ENCODE measurements at regions not wholly inside any gene's neighbourhood (a gene's known extent, or its start where the extent isn't known, plus 50 kb on each side); places are given as distances from the start of the nearest gene placed in this dataset.

DNA sequence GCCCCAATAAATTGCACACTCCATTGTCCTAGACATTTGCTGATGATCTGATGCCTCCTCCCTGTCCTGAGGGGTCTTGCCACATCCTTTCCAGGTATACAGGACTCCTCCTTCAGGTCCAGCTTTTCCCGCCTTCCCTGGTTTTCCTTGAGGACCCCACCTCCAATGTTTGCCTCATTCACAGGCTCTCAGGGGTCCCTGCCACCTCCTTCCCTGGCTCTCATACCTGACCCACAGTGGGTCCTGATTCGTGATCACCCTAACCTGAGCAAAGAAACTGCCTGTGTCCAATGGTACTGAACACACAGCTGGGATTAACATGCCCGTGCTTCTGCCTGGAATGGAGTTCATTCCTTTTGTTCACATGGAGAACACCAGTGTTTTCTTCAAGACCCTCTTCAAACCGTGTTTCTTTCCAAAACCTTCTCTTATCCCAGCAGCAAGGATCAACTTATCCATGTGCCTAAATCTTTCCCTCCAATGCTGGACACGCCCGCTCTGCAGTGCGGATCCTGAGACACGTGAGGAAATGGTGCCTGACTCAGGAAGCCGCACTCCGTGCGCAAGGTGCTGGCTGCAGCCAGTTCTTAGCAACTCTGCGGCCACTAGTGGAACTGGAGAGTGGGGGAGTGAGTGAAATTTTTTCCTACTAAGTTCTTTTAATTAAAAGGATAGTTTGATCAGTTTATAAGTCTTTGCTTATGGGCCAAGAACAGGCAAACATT is 354.6 kb upstream of the SHH start:
- Histone ChIP-seq H4K91ac (ENCODE audit: low read length) (no peak overlapping the region), H3K79me1 (replicated peaks; ENCODE audit: low read length, poor library complexity, severe bottlenecking) (no peaks in the 10 kb centered on the region), H3K9me3 (ENCODE audit: control insufficient read depth, low read length) (no peaks in the 10 kb centered on the region), H2AFZ (ENCODE audit: low read depth, low read length) (no peak overlapping the region), H3K14ac (ENCODE audit: low read length in 2 of 2) (no peak overlapping the region), H4K8ac (ENCODE audit: low read length) (no peak overlapping the region), H3K4me2 (ENCODE audit: low read length, poor library complexity, severe bottlenecking) (no peak overlapping the region), H2BK120ac (ENCODE audit: low read depth, low read length) (no peak overlapping the region), H3K36me3 (ENCODE audit: control insufficient read depth in 1 of 2, insufficient read depth in 2 of 2, low read depth in 1 of 2, low read length in 2 of 2) (no peaks in the 10 kb centered on the region), H2BK15ac (ENCODE audit: low read depth, poor library complexity, severe bottlenecking) (no peak overlapping the region), H3K27me3 (ENCODE audit: control insufficient read depth in 1 of 2, insufficient read depth in 1 of 2, low read length in 2 of 2) (peaks cover 0 to 14% of the 10 kb centered on the region in 2 experiments), H2BK12ac (ENCODE audit: low read length in 2 of 2) (no peak overlapping the region), H2AK5ac (ENCODE audit: low read length, severe bottlenecking) (no peak overlapping the region), H3K18ac (ENCODE audit: low read depth in 1 of 2, low read length in 2 of 2) (no peak overlapping the region), H3K4ac (ENCODE audit: low read depth in 1 of 2, low read length in 2 of 2) (no peak overlapping the region), H3K23ac (ENCODE audit: low read length in 2 of 2) (no peak overlapping the region), H3K4me1 (ENCODE audit: control insufficient read depth, insufficient read depth, low read depth, low read length) (peaks cover 6% of the 10 kb centered on the region), H3K9ac (ENCODE audit: low read length) (no peak overlapping the region), H2BK5ac (ENCODE audit: low read depth, low read length, poor library complexity, severe bottlenecking) (no peak overlapping the region), H3K27ac (ENCODE audit: low read length, poor library complexity, severe bottlenecking) (no peak overlapping the region), H3K4me3 (ENCODE audit: insufficient read depth in 1 of 2, low read depth in 1 of 2, low read length in 2 of 2) (no peak overlapping the region)
- no peak for DNase-seq
- 75% methylated on average over 12 of the region's 12 CpGs for WGBS

DNA sequence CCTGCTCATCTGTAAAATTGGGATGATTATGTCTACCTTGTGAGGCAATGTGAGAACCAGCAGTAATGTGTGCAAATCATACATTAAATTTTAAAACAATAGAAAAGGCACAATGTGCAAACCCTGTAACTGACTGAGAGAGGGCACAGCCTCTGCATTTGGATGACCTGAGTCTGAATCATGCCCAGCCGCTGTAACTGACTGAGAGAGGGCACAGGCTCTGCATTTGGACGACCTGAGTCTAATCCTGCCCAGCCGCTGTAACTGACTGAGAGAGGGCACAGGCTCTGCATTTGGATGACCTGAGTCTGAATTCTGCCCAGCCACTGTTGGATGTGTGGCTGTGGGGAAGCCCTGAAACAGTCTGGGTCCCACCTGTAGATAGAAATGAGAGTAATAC is 351.5 kb upstream of the SHH start:
- Histone ChIP-seq H3K27ac (ENCODE audit: low read length, poor library complexity, severe bottlenecking) (no peak overlapping the region), H4K91ac (ENCODE audit: low read length) (no peak overlapping the region), H2BK15ac (ENCODE audit: low read depth, poor library complexity, severe bottlenecking) (no peak overlapping the region), H3K9me3 (ENCODE audit: control insufficient read depth, low read length) (no peaks in the 10 kb centered on the region), H3K4me3 (ENCODE audit: insufficient read depth in 1 of 2, low read depth in 1 of 2, low read length in 2 of 2) (no peak overlapping the region), H3K4me1 (ENCODE audit: control insufficient read depth, insufficient read depth, low read depth, low read length) (peaks cover 2% of the 10 kb centered on the region), H3K9ac (ENCODE audit: low read length) (no peak overlapping the region), H2BK120ac (ENCODE audit: low read depth, low read length) (no peak overlapping the region), H3K14ac (ENCODE audit: low read length in 2 of 2) (no peak overlapping the region), H2BK5ac (ENCODE audit: low read depth, low read length, poor library complexity, severe bottlenecking) (no peak overlapping the region), H3K36me3 (ENCODE audit: control insufficient read depth in 1 of 2, insufficient read depth in 2 of 2, low read depth in 1 of 2, low read length in 2 of 2) (no peaks in the 10 kb centered on the region), H3K4ac (ENCODE audit: low read depth in 1 of 2, low read length in 2 of 2) (no peak overlapping the region), H2AFZ (ENCODE audit: low read depth, low read length) (no peak overlapping the region), H4K8ac (ENCODE audit: low read length) (no peak overlapping the region), H3K18ac (ENCODE audit: low read depth in 1 of 2, low read length in 2 of 2) (no peak overlapping the region), H2AK5ac (ENCODE audit: low read length, severe bottlenecking) (no peak overlapping the region), H3K27me3 (ENCODE audit: control insufficient read depth in 1 of 2, insufficient read depth in 1 of 2, low read length in 2 of 2) (peaks cover 0 to 14% of the 10 kb centered on the region in 2 experiments), H2BK12ac (ENCODE audit: low read length in 2 of 2) (no peak overlapping the region), H3K4me2 (ENCODE audit: low read length, poor library complexity, severe bottlenecking) (no peak overlapping the region), H3K23ac (ENCODE audit: low read length in 2 of 2) (no peak overlapping the region), H3K79me1 (replicated peaks; ENCODE audit: low read length, poor library complexity, severe bottlenecking) (no peaks in the 10 kb centered on the region)
- no peak for DNase-seq
- WGBS = 62% methylated on average over 3 of the region's 3 CpGs

DNA sequence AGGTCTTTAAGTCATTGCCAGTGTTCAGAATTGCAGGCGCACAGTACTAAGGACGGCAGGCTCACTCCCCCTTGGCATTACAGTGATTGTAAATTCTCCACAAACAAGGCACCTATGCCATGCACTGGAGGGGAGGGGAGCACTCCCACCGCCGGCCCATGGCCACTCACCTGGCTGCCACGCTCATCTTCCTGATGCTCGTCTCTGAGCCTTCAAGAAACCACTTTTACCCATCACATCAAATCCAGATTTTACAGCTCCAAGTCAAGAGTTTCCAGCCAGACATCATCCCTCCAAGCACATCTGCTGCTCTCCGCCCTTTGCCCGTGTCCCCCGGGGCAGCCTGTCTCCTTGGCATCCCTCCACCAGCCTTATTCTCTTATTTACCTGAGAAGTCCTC is 350.2 kb upstream of the SHH start:
- no peak overlapping the region for H3K27ac ChIP-seq (ENCODE audit: low read length, poor library complexity, severe bottlenecking)
- no peak overlapping the region for H3K9ac ChIP-seq (ENCODE audit: low read length)
- no peak overlapping the region for H2AFZ ChIP-seq (ENCODE audit: low read depth, low read length)
- no peak overlapping the region for H2BK12ac ChIP-seq (ENCODE audit: low read length in 2 of 2)
- H3K27me3 ChIP-seq (ENCODE audit: control insufficient read depth in 1 of 2, insufficient read depth in 1 of 2, low read length in 2 of 2) = peaks cover 0 to 14% of the 10 kb centered on the region in 2 experiments
- no peak overlapping the region for H3K14ac ChIP-seq (ENCODE audit: low read length in 2 of 2)
- H3K23ac ChIP-seq (ENCODE audit: low read length in 2 of 2) = no peak overlapping the region
- H3K79me1 ChIP-seq (replicated peaks; ENCODE audit: low read length, poor library complexity, severe bottlenecking) = no peaks in the 10 kb centered on the region
- no peak overlapping the region for H3K4me3 ChIP-seq (ENCODE audit: insufficient read depth in 1 of 2, low read depth in 1 of 2, low read length in 2 of 2)
- no peak for DNase-seq
- no peak overlapping the region for H2AK5ac ChIP-seq (ENCODE audit: low read length, severe bottlenecking)
- H2BK5ac ChIP-seq (ENCODE audit: low read depth, low read length, poor library complexity, severe bottlenecking) = no peak overlapping the region
- H2BK120ac ChIP-seq (ENCODE audit: low read depth, low read length) = no peak overlapping the region
- no peaks in the 10 kb centered on the region for H3K9me3 ChIP-seq (ENCODE audit: control insufficient read depth, low read length)
- no peak overlapping the region for H3K18ac ChIP-seq (ENCODE audit: low read depth in 1 of 2, low read length in 2 of 2)
- no peak overlapping the region for H4K91ac ChIP-seq (ENCODE audit: low read length)
- H3K4me2 ChIP-seq (ENCODE audit: low read length, poor library complexity, severe bottlenecking) = no peak overlapping the region
- no peak overlapping the region for H4K8ac ChIP-seq (ENCODE audit: low read length)
- H3K36me3 ChIP-seq (ENCODE audit: control insufficient read depth in 1 of 2, insufficient read depth in 2 of 2, low read depth in 1 of 2, low read length in 2 of 2) = no peaks in the 10 kb centered on the region
- WGBS = 82% methylated on average over 9 of the region's 9 CpGs
- H3K4ac ChIP-seq (ENCODE audit: low read depth in 1 of 2, low read length in 2 of 2) = no peak overlapping the region
- peaks cover 2% of the 10 kb centered on the region for H3K4me1 ChIP-seq (ENCODE audit: control insufficient read depth, insufficient read depth, low read depth, low read length)
- H2BK15ac ChIP-seq (ENCODE audit: low read depth, poor library complexity, severe bottlenecking) = no peak overlapping the region

DNA sequence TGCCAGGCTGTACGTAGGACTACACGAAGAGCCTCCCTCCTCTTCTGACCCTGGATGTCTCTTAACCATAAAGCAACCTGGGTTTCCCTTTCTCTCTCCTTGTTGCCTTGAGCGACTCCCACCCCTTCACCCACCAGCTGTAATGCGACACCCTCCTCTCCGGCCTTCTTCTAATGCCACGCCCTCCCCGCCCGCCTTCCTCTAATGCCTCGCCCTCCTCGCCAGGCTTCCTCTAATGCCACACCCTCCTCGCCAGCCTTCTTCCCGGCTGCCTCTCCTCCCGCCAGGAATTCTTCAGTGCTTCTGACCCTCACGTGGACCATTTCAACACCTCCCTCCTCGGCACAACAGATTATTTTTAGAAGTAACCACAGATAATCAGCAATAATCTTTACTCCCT is 348.5 kb upstream of the SHH start:
- no peak overlapping the region for H2AK5ac ChIP-seq (ENCODE audit: low read length, severe bottlenecking)
- H3K4ac ChIP-seq (ENCODE audit: low read depth in 1 of 2, low read length in 2 of 2) = no peak overlapping the region
- H3K14ac ChIP-seq (ENCODE audit: low read length in 2 of 2) = no peak overlapping the region
- H3K4me2 ChIP-seq (ENCODE audit: low read length, poor library complexity, severe bottlenecking) = no peak overlapping the region
- no peak overlapping the region for H3K27ac ChIP-seq (ENCODE audit: low read length, poor library complexity, severe bottlenecking)
- no peak overlapping the region for H2BK5ac ChIP-seq (ENCODE audit: low read depth, low read length, poor library complexity, severe bottlenecking)
- peaks cover 0 to 4% of the 10 kb centered on the region in 2 experiments for H3K27me3 ChIP-seq (ENCODE audit: control insufficient read depth in 1 of 2, insufficient read depth in 1 of 2, low read length in 2 of 2)
- no peaks in the 10 kb centered on the region for H3K36me3 ChIP-seq (ENCODE audit: control insufficient read depth in 1 of 2, insufficient read depth in 2 of 2, low read depth in 1 of 2, low read length in 2 of 2)
- no peaks in the 10 kb centered on the region for H3K79me1 ChIP-seq (replicated peaks; ENCODE audit: low read length, poor library complexity, severe bottlenecking)
- H4K8ac ChIP-seq (ENCODE audit: low read length) = no peak overlapping the region
- no peak overlapping the region for H4K91ac ChIP-seq (ENCODE audit: low read length)
- no peak overlapping the region for H2BK120ac ChIP-seq (ENCODE audit: low read depth, low read length)
- H2BK15ac ChIP-seq (ENCODE audit: low read depth, poor library complexity, severe bottlenecking) = no peak overlapping the region
- 63% methylated on average over 15 of the region's 15 CpGs for WGBS
- no peak for DNase-seq
- H2BK12ac ChIP-seq (ENCODE audit: low read length in 2 of 2) = no peak overlapping the region
- no peak overlapping the region for H3K4me3 ChIP-seq (ENCODE audit: insufficient read depth in 1 of 2, low read depth in 1 of 2, low read length in 2 of 2)
- no peaks in the 10 kb centered on the region for H3K9me3 ChIP-seq (ENCODE audit: control insufficient read depth, low read length)
- peaks cover 4% of the 10 kb centered on the region for H3K4me1 ChIP-seq (ENCODE audit: control insufficient read depth, insufficient read depth, low read depth, low read length)
- H3K23ac ChIP-seq (ENCODE audit: low read length in 2 of 2) = no peak overlapping the region
- no peak overlapping the region for H3K18ac ChIP-seq (ENCODE audit: low read depth in 1 of 2, low read length in 2 of 2)
- H2AFZ ChIP-seq (ENCODE audit: low read depth, low read length) = no peak overlapping the region
- no peak overlapping the region for H3K9ac ChIP-seq (ENCODE audit: low read length)

Data from mesenchymal stem cell (in vitro differentiated cells and primary cell).